Epithelial cell of esophagus (primary cell): ENCODE measurements at regions not wholly inside any gene's neighbourhood (a gene's known extent, or its start where the extent isn't known, plus 50 kb on each side); places are given as distances from the start of the nearest gene placed in this dataset.

Experiments used
- DNase-seq: peaks from one replicate; pipeline ENCODE4 v3.0.0; 2010; ENCODE audit warnings: low read depth
- H3K4me3 ChIP-seq: 2 replicates; pipeline ENCODE4 v1.5.1; 2011; ENCODE audit warnings: mild to moderate bottlenecking, low read length, control low read depth
- CTCF ChIP-seq: IDR thresholded peaks from 2 replicates; pipeline ENCODE4 v1.5.1; 2011; ENCODE audit warnings: low read depth, mild to moderate bottlenecking, low read length, control low read depth, inconsistent platforms; ENCODE audit not compliant: insufficient read depth; ENCODE audit errors: missing control alignments

GRCh38 chr1:198833706-198834503, 195.1 kb downstream of the PTPRC start:
- no peak overlapping the region for H3K4me3 ChIP-seq
- no peak for TF ChIP-seq CTCF
- DNase-seq, result no peak

- no peak overlapping the region for H3K4me3 ChIP-seq
- DNase-seq, result peak; percentile 79
- peak; percentile 29 for TF ChIP-seq CTCF
Measured at GRCh38 chr1:198837278-198838021, 198.6 kb downstream of the PTPRC start.

- H3K4me3 ChIP-seq, result no peak overlapping the region
- DNase-seq, result no peak
- no peak for TF ChIP-seq CTCF
Measured at GRCh38 chr1:198838022-198838342, 199.1 kb downstream of the PTPRC start.

- TF ChIP-seq CTCF, result no peak
- DNase-seq, result no peak
- H3K4me3 ChIP-seq, result no peak overlapping the region
Measured at GRCh38 chr1:198841477-198841876, 202.6 kb downstream of the PTPRC start.

- no peak overlapping the region for H3K4me3 ChIP-seq
- TF ChIP-seq CTCF, result no peak
- DNase-seq, result no peak
Measured at GRCh38 chr1:198842686-198843085, 203.8 kb downstream of the PTPRC start.

- no peak overlapping the region for H3K4me3 ChIP-seq
- TF ChIP-seq CTCF, result no peak
- DNase-seq, result no peak
Measured at GRCh38 chr1:198845271-198845670, 206.4 kb downstream of the PTPRC start.
